ENCODE measurements at regions not wholly inside any gene's neighbourhood (a gene's known extent, or its start where the extent isn't known, plus 50 kb on each side); places are given as distances from the start of the nearest gene placed in this dataset.

DNA sequence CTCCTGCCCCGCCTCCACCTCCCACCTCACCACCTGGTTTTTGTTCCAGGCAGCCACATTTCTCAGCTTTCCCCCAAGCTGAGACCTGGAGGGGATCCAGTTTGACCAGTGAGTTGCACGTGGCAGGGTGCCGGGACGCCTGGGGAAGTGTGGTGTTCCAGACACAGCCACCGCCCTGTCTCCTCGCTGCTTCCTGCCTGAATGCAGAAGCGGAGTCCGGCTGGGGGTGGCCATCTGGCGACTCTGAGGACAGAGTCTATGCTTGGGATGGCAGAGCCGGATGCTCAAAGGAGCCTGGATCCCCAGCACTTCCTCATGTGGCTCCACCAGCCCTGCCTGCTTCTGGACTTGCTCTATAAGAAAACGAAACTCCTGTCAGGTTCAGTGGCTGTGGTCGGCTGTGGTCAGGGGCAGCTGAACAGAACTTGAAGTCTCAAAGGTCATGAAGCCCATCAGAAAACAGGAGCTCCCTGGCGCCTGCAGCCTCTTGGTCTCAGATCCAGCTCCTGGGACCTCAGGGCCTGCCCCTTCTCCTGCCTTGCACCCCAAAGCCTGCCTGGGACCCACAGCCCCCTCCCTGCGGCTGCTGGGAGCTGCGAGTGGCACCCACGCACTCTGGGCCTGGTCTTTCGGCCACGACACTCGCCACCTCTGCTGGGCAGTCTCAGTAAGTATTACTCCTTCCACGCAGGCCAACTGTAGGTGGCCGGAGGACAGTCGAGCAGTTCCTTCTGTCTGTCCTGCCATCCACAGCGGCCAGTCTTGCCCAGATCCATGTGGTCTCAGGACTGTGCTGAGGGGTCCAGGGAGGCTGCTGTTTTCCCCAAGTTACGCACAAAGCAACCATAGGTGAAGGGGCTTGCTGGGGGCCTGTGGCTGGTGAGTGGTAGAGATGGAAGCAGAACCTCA is 112.8 kb upstream of the MEF2A start:
- WGBS, 2 donors: 80 to 88% methylated on average over 15 to 19 of the region's 24 CpGs
- no peaks in the 10 kb centered on the region for H3K27me3 ChIP-seq
- no peaks in the 10 kb centered on the region for H3K36me3 ChIP-seq
- peaks cover 0 to 43% of the 10 kb centered on the region in 2 donors for H3K4me1 ChIP-seq
- TF ChIP-seq, protein P1, sequence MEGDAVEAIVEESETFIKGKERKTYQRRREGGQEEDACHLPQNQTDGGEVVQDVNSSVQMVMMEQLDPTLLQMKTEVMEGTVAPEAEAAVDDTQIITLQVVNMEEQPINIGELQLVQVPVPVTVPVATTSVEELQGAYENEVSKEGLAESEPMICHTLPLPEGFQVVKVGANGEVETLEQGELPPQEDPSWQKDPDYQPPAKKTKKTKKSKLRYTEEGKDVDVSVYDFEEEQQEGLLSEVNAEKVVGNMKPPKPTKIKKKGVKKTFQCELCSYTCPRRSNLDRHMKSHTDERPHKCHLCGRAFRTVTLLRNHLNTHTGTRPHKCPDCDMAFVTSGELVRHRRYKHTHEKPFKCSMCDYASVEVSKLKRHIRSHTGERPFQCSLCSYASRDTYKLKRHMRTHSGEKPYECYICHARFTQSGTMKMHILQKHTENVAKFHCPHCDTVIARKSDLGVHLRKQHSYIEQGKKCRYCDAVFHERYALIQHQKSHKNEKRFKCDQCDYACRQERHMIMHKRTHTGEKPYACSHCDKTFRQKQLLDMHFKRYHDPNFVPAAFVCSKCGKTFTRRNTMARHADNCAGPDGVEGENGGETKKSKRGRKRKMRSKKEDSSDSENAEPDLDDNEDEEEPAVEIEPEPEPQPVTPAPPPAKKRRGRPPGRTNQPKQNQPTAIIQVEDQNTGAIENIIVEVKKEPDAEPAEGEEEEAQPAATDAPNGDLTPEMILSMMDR (IDR thresholded peaks at IDR 0.05): no peak
- no peak for TF ChIP-seq POLR2A (IDR thresholded peaks at IDR 0.05)
- H3K27ac ChIP-seq: peak overlapping the region in 2 of 3 donors; percentile 59 to 61
- DNase-seq: peak; percentile 53 to 56
- H3K4me3 ChIP-seq (replicated peaks in 1 of 3): no peak overlapping the region
- intact Hi-C loops (cut with DNase I): no loop called here
- H3K9me3 ChIP-seq: no peaks in the 10 kb centered on the region

DNA sequence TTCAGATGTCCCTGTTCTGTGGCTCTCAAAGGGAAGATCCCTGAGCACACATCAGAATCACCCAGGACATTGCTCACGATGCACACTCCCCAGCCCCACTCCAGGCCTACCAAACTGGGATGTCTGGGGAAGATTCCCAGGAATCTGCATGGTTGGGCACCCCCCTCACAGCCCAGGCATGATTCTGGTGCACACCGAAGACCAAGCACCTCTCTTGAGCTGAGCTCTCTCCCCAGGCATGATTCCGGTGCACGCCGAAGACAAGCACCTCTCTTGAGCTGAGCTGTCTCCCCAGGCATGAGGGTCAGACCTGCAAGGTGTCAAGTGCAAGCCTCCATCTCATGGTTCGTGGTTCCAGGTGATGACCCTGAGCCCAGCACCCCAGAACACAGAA is 112.2 kb upstream of the MEF2A start:
- Histone ChIP-seq H3K4me1 (peaks cover 0 to 43% of the 10 kb centered on the region in 2 donors), H3K9me3 (no peaks in the 10 kb centered on the region), H3K36me3 (no peaks in the 10 kb centered on the region), H3K27me3 (no peaks in the 10 kb centered on the region), H3K4me3 (replicated peaks in 1 of 3) (no peak overlapping the region), H3K27ac (peak overlapping the region in 2 of 3 donors; percentile 59 to 83)
- WGBS, 2 donors: 100% methylated on average over 2 of the region's 6 CpGs; no CpG with 5 or more reads in 1 of the 2 donors
- intact Hi-C loops (cut with DNase I): no loop called here
- TF ChIP-seq, protein P1 (IDR thresholded peaks at IDR 0.05): no peak
- no peak for TF ChIP-seq POLR2A (IDR thresholded peaks at IDR 0.05)
- no peak for DNase-seq

DNA sequence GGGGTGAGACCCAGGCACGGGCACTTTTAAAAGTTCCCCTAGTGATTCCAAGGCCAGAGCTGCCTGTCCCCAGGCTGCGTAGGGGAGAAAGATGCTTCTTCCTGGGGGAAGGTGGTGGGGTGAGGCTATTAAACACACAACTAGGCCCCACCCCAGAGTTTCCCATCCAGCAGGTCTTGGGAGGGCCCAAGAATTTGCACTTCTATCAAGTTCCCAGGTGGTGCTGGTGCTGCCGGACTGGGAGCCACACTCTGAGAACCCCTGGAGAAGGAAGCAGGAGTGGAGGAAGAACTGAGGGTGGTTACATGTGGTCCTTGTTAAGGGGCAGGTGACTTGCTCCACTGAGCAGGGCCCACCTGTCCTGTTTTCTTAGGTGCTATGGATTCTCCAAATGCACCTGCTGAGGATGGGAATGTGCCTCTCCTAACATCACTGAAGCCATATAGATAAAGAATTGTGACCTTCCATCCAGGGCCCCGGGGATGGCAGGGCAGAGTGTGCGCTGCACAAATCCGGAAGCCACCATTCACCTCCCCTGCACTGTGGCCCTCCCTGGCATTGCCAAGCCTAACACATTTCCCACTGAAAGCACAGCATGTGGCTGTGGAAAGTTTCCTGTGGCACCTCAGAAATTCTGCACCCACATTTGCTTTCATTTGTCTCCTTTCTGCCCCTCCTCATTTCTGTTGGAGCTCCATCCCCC is 111.5 kb upstream of the MEF2A start:
- intact Hi-C loops (cut with DNase I): no loop called here
- Histone ChIP-seq H3K27ac (peak overlapping the region in 2 of 3 donors; percentile 67 to 83), H3K4me3 (replicated peaks in 1 of 3) (no peak overlapping the region), H3K4me1 (peaks cover 0 to 43% of the 10 kb centered on the region in 2 donors), H3K27me3 (no peaks in the 10 kb centered on the region), H3K36me3 (no peaks in the 10 kb centered on the region), H3K9me3 (no peaks in the 10 kb centered on the region)
- no peak for DNase-seq
- TF ChIP-seq POLR2A (IDR thresholded peaks at IDR 0.05): no peak
- 96 to 100% methylated on average over 6 of the region's 6 CpGs for WGBS, 2 donors

DNA sequence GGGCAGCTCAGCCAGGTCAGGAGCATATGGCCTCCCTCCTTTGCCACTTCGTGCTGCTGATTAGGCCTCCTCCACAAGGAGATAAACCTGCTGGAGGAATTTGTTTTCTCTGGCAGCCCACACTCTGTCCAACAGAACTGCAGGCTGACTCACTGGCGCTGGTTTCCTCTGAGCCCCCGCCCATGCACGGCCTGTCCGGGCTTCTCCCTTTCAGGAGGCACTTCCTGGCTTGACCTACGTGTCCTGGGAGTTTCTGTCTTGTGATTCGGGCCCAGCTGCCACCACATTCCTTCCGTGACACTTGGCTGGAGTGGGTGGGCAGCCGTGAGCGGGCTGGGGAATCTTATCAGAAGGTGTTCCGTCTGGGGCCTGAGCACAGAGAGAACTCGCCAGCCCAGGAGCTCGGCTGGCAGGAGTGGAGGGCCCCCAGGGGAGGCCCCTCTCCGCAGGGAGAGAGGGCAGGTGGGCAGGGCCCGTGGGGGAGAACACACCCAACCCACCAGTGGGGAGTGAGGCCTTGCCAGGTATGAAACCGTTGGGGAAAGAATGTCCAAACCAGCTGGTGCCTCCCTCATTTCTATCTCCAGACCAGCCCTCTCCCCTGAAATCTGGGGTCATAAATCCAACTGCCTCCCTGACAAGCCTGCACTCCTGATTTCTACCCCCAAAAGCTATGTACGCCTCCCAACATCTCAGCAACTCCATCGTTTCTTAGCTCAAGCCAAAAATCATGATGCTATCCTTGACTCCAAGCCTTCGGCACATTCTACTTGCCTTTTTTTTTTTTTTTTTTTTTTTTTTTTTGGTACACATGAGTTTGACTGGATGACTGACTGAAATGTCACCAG is 110.6 kb upstream of the MEF2A start:
- H3K27ac ChIP-seq: peak overlapping the region; percentile 66 to 83 (median 67)
- TF ChIP-seq, protein P1 (IDR thresholded peaks at IDR 0.05): no peak
- no peak for TF ChIP-seq POLR2A (IDR thresholded peaks at IDR 0.05)
- peaks cover 0 to 43% of the 10 kb centered on the region in 2 donors for H3K4me1 ChIP-seq
- peak; percentile 67 to 71 for DNase-seq
- H3K9me3 ChIP-seq: no peaks in the 10 kb centered on the region
- H3K27me3 ChIP-seq: no peaks in the 10 kb centered on the region
- no peaks in the 10 kb centered on the region for H3K36me3 ChIP-seq
- 29 to 32% methylated on average over 17 of the region's 19 CpGs for WGBS, 2 donors
- intact Hi-C loops (cut with DNase I): no loop called here
- H3K4me3 ChIP-seq (replicated peaks in 1 of 3): no peak overlapping the region

DNA sequence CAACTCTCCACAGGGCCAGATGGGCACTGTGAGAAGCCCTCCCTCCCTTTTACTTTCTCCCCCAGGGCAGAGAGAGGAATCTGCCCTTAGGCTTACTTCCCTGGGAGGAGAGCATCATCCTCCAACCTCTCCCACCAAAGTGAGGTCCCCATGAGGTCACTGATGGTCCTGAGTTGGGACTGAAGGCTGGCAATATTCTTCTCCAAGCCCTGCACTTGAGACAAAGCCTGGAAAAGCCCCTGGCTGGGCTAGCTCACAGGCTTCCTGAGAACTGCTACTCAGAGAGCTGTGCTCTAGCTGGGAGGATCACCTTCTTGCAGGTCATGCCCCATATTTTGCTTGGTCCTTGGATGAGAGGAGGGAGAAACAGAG is 110.0 kb upstream of the MEF2A start:
- Histone ChIP-seq H3K27ac (peak overlapping the region in 1 of 3 donors; percentile 83), H3K9me3 (no peaks in the 10 kb centered on the region), H3K4me3 (replicated peaks in 1 of 3) (no peak overlapping the region), H3K4me1 (peaks cover 0 to 43% of the 10 kb centered on the region in 2 donors), H3K27me3 (no peaks in the 10 kb centered on the region), H3K36me3 (no peaks in the 10 kb centered on the region)
- intact Hi-C loops (cut with DNase I): no loop called here
- no peak for TF ChIP-seq POLR2A (IDR thresholded peaks at IDR 0.05)
- TF ChIP-seq, protein P1 (IDR thresholded peaks at IDR 0.05): no peak
- no peak for DNase-seq
